CD14-positive monocyte (primary cell): ENCODE measurements at regions not wholly inside any gene's neighbourhood (a gene's known extent, or its start where the extent isn't known, plus 50 kb on each side); places are given as distances from the start of the nearest gene placed in this dataset.

Experiments
- DNase-seq, 3 donors: peaks; one replicate each; pipeline ENCODE4 v3.0.0-alpha.2; 2011 to 2022
- H2AFZ ChIP-seq: 2 replicates; pipeline ENCODE4 v1.6.0; 2012; ENCODE audit warnings: mild to moderate bottlenecking, low read depth, low read length, inconsistent platforms; ENCODE audit not compliant: insufficient read depth, poor library complexity, severe bottlenecking
- H3K27ac ChIP-seq, 2 donors: 1 replicate in 1 of 2; 2 replicates in 1 of 2; pipeline ENCODE4 v1.5.1; 2012 to 2013; ENCODE audit warnings: low read length in 2 of 2, control low read depth in 1 of 2, inconsistent platforms in 1 of 2, low read depth in 1 of 2, mild to moderate bottlenecking in 1 of 2
- H3K27me3 ChIP-seq, 2 donors: one replicate each; pipeline versions ENCODE4 v1.6.0 to v1.6.1; 2011 to 2013; ENCODE audit warnings: low read length in 2 of 2; ENCODE audit not compliant: control insufficient read depth in 2 of 2, insufficient read depth in 2 of 2
- H3K36me3 ChIP-seq, 2 donors: replicated peaks in 1 of 2; 1 replicate in 1 of 2; 2 replicates in 1 of 2; pipeline versions ENCODE4 v1.5.1 to v1.6.1; 2012 to 2013; ENCODE audit warnings: low read length in 2 of 2, control low read depth in 1 of 2, inconsistent platforms in 1 of 2, mild to moderate bottlenecking in 1 of 2; ENCODE audit not compliant: insufficient read depth in 2 of 2, control insufficient read depth in 1 of 2
- H3K4me1 ChIP-seq, 2 donors: 1 replicate in 1 of 2; 2 replicates in 1 of 2; pipeline versions ENCODE4 v1.5.1 to v1.6.1; 2012 to 2013; ENCODE audit warnings: low read length in 2 of 2, control low read depth in 1 of 2, inconsistent platforms in 1 of 2, mild to moderate bottlenecking in 1 of 2, moderate library complexity in 1 of 2; ENCODE audit not compliant: insufficient read depth in 2 of 2, control insufficient read depth in 1 of 2
- H3K4me2 ChIP-seq: replicated peaks from 2 replicates; pipeline ENCODE3; 2012; ENCODE audit warnings: low read length, moderate library complexity, mild to moderate bottlenecking; ENCODE audit not compliant: poor library complexity, severe bottlenecking; ENCODE audit errors: extremely low read depth
- H3K4me3 ChIP-seq, 3 experiments: fragments of 200-600 bp in 1 of 3; sonication (generic) in 1 of 3; replicated peaks in 1 of 3; 1 replicate in 2 of 3; 2 replicates in 1 of 3; pipeline ENCODE4 v1.5.1; 2011 to 2013; ENCODE audit warnings: low read length in 3 of 3, mild to moderate bottlenecking in 3 of 3, control low read depth in 2 of 3, low read depth in 2 of 3, inconsistent platforms in 1 of 3, moderate library complexity in 1 of 3
- H3K79me2 ChIP-seq: 2 replicates; pipeline ENCODE4 v1.6.0; 2012; ENCODE audit warnings: mild to moderate bottlenecking, control low read depth, inconsistent platforms, low read length, moderate library complexity; ENCODE audit not compliant: insufficient read depth
- H3K9ac ChIP-seq: 2 replicates; pipeline ENCODE4 v1.6.0; 2017; ENCODE audit warnings: low read length, mild to moderate bottlenecking; ENCODE audit not compliant: insufficient read depth, poor library complexity, severe bottlenecking
- H3K9me3 ChIP-seq, 2 donors: replicated peaks in 1 of 2; 1 replicate in 1 of 2; 2 replicates in 1 of 2; pipeline versions ENCODE4 v1.5.1 to v1.6.1; 2012 to 2013; ENCODE audit warnings: low read length in 2 of 2, control low read depth in 1 of 2; ENCODE audit not compliant: control insufficient read depth in 1 of 2, insufficient read depth in 1 of 2
- H4K20me1 ChIP-seq: 2 replicates; pipeline ENCODE4 v1.6.0; 2012; ENCODE audit warnings: mild to moderate bottlenecking, low read length, control low read depth, moderate library complexity; ENCODE audit not compliant: insufficient read depth
- H3K27ac Mint-ChIP-seq, 7 donors: one replicate each; pipeline ENCODE4 v1.8.0; 2020; ENCODE audit warnings: mild to moderate bottlenecking in 7 of 7, mixed read lengths in 7 of 7, moderate library complexity in 6 of 7, inconsistent platforms in 2 of 7
- H3K27me3 Mint-ChIP-seq, 3 donors: one replicate each; pipeline ENCODE4 v1.8.0; 2021 to 2022; ENCODE audit warnings: low read depth in 3 of 3, mild to moderate bottlenecking in 3 of 3, mixed read lengths in 3 of 3, moderate library complexity in 3 of 3, inconsistent platforms in 1 of 3
- H3K36me3 Mint-ChIP-seq, 2 donors: one replicate each; pipeline ENCODE4 v1.8.0; 2020; ENCODE audit warnings: mixed read lengths in 2 of 2, inconsistent platforms in 1 of 2, mild to moderate bottlenecking in 1 of 2
- H3K4me1 Mint-ChIP-seq: one replicate; pipeline ENCODE4 v1.8.0; 2020; ENCODE audit warnings: mild to moderate bottlenecking, mixed read lengths
- H3K4me3 Mint-ChIP-seq, 2 donors: one replicate each; pipeline ENCODE4 v1.8.0; 2020; ENCODE audit warnings: mild to moderate bottlenecking in 2 of 2, mixed read lengths in 2 of 2, moderate library complexity in 1 of 2
- H3K9me3 Mint-ChIP-seq, 7 donors: one replicate each; pipeline ENCODE4 v1.8.0; 2020 to 2022; ENCODE audit warnings: mixed read lengths in 7 of 7, mild to moderate bottlenecking in 6 of 7, moderate library complexity in 6 of 7, inconsistent platforms in 2 of 7
- WGBS: methylation state at CpG from one replicate; pipeline ENCODE4 v1.1.5; 2013; ENCODE audit warnings: missing lambda C conversion rate; ENCODE audit not compliant: insufficient coverage; 5-methylcytosine and 5-hydroxymethylcytosine counted together
- intact Hi-C, 2 donors: fragments of 100-400 bp; cut with micrococcal nuclease; formaldehyde crosslinking; loops; one replicate each; pipeline versions ENCODE4 v1.15.0 to v1.15.1; 2023
- TF ChIP-seq, protein P1 (sequence below): fragments of 200-600 bp; IDR thresholded peaks from one replicate; pipeline ENCODE4 v1.8.0; 2022; ENCODE audit warnings: antibody characterized with exemption, mild to moderate bottlenecking

GRCh38 chr22:27466229-27466628, 335.3 kb downstream of the MN1 start:
- H4K20me1 ChIP-seq, result no peaks in the 10 kb centered on the region
- H3K27ac ChIP-seq, result no peak overlapping the region
- no peaks in the 10 kb centered on the region for H3K36me3 ChIP-seq
- H3K4me2 ChIP-seq, result no peak overlapping the region
- no peak overlapping the region for H3K9ac ChIP-seq
- no peak overlapping the region for H3K4me3 Mint-ChIP-seq
- WGBS, result 45% methylated on average over 2 of the region's 2 CpGs
- DNase-seq, result no peak
- H3K4me1 Mint-ChIP-seq, result no peaks in the 10 kb centered on the region
- no peaks in the 10 kb centered on the region for H3K27me3 ChIP-seq
- H2AFZ ChIP-seq, result no peak overlapping the region
- H3K4me1 ChIP-seq, result no peaks in the 10 kb centered on the region
- no peaks in the 10 kb centered on the region for H3K79me2 ChIP-seq
- TF ChIP-seq, protein P1, sequence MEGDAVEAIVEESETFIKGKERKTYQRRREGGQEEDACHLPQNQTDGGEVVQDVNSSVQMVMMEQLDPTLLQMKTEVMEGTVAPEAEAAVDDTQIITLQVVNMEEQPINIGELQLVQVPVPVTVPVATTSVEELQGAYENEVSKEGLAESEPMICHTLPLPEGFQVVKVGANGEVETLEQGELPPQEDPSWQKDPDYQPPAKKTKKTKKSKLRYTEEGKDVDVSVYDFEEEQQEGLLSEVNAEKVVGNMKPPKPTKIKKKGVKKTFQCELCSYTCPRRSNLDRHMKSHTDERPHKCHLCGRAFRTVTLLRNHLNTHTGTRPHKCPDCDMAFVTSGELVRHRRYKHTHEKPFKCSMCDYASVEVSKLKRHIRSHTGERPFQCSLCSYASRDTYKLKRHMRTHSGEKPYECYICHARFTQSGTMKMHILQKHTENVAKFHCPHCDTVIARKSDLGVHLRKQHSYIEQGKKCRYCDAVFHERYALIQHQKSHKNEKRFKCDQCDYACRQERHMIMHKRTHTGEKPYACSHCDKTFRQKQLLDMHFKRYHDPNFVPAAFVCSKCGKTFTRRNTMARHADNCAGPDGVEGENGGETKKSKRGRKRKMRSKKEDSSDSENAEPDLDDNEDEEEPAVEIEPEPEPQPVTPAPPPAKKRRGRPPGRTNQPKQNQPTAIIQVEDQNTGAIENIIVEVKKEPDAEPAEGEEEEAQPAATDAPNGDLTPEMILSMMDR, result no peak
- H3K9me3 ChIP-seq, result no peaks in the 10 kb centered on the region
- no peaks in the 10 kb centered on the region for H3K36me3 Mint-ChIP-seq
- H3K4me3 ChIP-seq, result no peak overlapping the region
- H3K9me3 Mint-ChIP-seq, result no peaks in the 10 kb centered on the region
- peaks cover 0 to 4% (median 4%) of the 10 kb centered on the region in 3 donors for H3K27me3 Mint-ChIP-seq
- H3K27ac Mint-ChIP-seq, result no peak overlapping the region
- intact Hi-C loops, result no loop called here

GRCh38 chr22:27466778-27467438, 334.6 kb downstream of the MN1 start:
- H3K9me3 Mint-ChIP-seq, result no peaks in the 10 kb centered on the region
- no peak overlapping the region for H2AFZ ChIP-seq
- no peak overlapping the region for H3K27ac ChIP-seq
- H3K9me3 ChIP-seq, result no peaks in the 10 kb centered on the region
- no peak overlapping the region for H3K4me3 Mint-ChIP-seq
- no peak overlapping the region for H3K4me3 ChIP-seq
- no peaks in the 10 kb centered on the region for H4K20me1 ChIP-seq
- H3K4me2 ChIP-seq, result no peak overlapping the region
- no peaks in the 10 kb centered on the region for H3K4me1 ChIP-seq
- TF ChIP-seq, protein P1, result no peak
- 73% methylated on average over 5 of the region's 7 CpGs for WGBS
- no peaks in the 10 kb centered on the region for H3K36me3 ChIP-seq
- DNase-seq, result no peak
- H3K79me2 ChIP-seq, result no peaks in the 10 kb centered on the region
- no peaks in the 10 kb centered on the region for H3K4me1 Mint-ChIP-seq
- peaks cover 0 to 3% (median 2%) of the 10 kb centered on the region in 3 donors for H3K27me3 Mint-ChIP-seq
- no peaks in the 10 kb centered on the region for H3K27me3 ChIP-seq
- intact Hi-C loops, result no loop called here
- no peak overlapping the region for H3K27ac Mint-ChIP-seq
- H3K9ac ChIP-seq, result no peak overlapping the region
- no peaks in the 10 kb centered on the region for H3K36me3 Mint-ChIP-seq
